B cell (primary cell): ENCODE measurements at regions not wholly inside any gene's neighbourhood (a gene's known extent, or its start where the extent isn't known, plus 50 kb on each side); places are given as distances from the start of the nearest gene placed in this dataset.

ENCODE experiments used
- EZH2 ChIP-seq: IDR thresholded peaks from 2 replicates; pipeline ENCODE4 v1.6.1; 2012; ENCODE audit warnings: borderline replicate concordance, low read depth, mild to moderate bottlenecking, moderate library complexity, low read length; ENCODE audit not compliant: insufficient read depth, poor library complexity, severe bottlenecking
- TF ChIP-seq, protein P1 (sequence below): fragments of 200-600 bp; IDR thresholded peaks from one replicate; pipeline ENCODE4 v1.8.0; 2022; ENCODE audit warnings: antibody characterized with exemption, mild to moderate bottlenecking

DNA sequence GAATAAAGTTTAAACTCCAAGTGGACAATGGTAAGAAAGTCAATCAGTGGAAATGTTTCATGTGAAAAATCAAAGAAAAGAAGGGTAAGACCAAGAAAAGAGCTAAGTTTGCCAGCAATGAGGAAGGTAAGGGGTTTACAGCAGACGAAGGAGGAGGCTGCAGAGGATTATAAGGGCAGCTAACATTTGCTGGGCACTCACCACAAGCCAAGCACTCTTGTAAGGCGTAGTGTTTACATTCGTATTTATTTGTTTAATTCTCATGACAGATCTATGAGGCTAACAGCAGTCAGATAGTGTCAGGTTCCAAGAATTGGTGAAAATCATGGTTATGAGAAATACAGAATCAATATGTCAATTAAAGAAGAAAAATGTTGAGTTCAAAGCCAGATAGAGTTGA is 75.2 kb upstream of the NGF start:
- TF ChIP-seq, protein P1, sequence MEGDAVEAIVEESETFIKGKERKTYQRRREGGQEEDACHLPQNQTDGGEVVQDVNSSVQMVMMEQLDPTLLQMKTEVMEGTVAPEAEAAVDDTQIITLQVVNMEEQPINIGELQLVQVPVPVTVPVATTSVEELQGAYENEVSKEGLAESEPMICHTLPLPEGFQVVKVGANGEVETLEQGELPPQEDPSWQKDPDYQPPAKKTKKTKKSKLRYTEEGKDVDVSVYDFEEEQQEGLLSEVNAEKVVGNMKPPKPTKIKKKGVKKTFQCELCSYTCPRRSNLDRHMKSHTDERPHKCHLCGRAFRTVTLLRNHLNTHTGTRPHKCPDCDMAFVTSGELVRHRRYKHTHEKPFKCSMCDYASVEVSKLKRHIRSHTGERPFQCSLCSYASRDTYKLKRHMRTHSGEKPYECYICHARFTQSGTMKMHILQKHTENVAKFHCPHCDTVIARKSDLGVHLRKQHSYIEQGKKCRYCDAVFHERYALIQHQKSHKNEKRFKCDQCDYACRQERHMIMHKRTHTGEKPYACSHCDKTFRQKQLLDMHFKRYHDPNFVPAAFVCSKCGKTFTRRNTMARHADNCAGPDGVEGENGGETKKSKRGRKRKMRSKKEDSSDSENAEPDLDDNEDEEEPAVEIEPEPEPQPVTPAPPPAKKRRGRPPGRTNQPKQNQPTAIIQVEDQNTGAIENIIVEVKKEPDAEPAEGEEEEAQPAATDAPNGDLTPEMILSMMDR, result no peak
- no peak for TF ChIP-seq EZH2
